Endothelial cell of umbilical vein (primary cell): ENCODE measurements at regions not wholly inside any gene's neighbourhood (a gene's known extent, or its start where the extent isn't known, plus 50 kb on each side); places are given as distances from the start of the nearest gene placed in this dataset.
"Not testable (repeated sequence)": the region's sequence is repeated elsewhere in the genome, so short reads cannot be mapped to it uniquely, and the experiment has no call there.

ENCODE experiments used
- BruUV-seq: library from RNA; stranded (reverse); fragments of 400-500 nt; replicated peaks from 2 replicates; lab custom pipeline; 2021; lab: Mats Ljungman, UMichigan
- CTCF ChIA-PET: fragments of 300-600, 350-600 bp; sonication (Branson Sonifier 250); formaldehyde crosslinking; loops from one replicate; lab custom pipeline; 2021; ENCODE audit warnings: antibody characterized with exemption, inconsistent platforms; lab: Charles Lee
- POLR2A ChIA-PET: fragments of 300-600, 350-600 bp; sonication (Branson Sonifier 250); formaldehyde crosslinking; loops from one replicate; lab custom pipeline; 2021; ENCODE audit warnings: antibody characterized with exemption, inconsistent platforms; lab: Charles Lee
- DNase-seq: peaks from one replicate; pipeline ENCODE4 v3.0.0-alpha.2; 2011; ENCODE audit warnings: low read depth, low spot score
- FAIRE-seq: peaks from 2 replicates; lab custom pipeline; 2011; peaks lifted over from hg19 to GRCh38; lab: Jason Lieb, UNC
- H2AFZ ChIP-seq: 2 replicates; pipeline ENCODE4 v1.6.0; 2012; ENCODE audit warnings: low read depth, low read length, control low read depth, inconsistent platforms
- H3K27ac ChIP-seq: 2 replicates; pipeline ENCODE4 v1.5.1; 2011; ENCODE audit warnings: low read depth, mild to moderate bottlenecking, control low read depth, low read length, moderate library complexity; ENCODE audit not compliant: insufficient read depth
- H3K27me3 ChIP-seq, 2 experiments: 2 replicates each; pipeline versions ENCODE4 v1.6.0 to v1.6.1; 2011; ENCODE audit warnings: low read length in 2 of 2, mixed read lengths in 1 of 2; ENCODE audit not compliant: control insufficient read depth in 2 of 2, insufficient read depth in 2 of 2
- H3K36me3 ChIP-seq, 2 experiments: 2 replicates in 1 of 2; 3 replicates in 1 of 2; pipeline ENCODE4 v1.5.1; 2011; ENCODE audit warnings: low read length in 2 of 2, mild to moderate bottlenecking in 1 of 2, moderate library complexity in 1 of 2; ENCODE audit not compliant: control insufficient read depth in 2 of 2, insufficient read depth in 2 of 2; ENCODE audit errors: extremely low read depth in 1 of 2
- H3K4me1 ChIP-seq: 3 replicates; pipeline ENCODE4 v1.5.1; 2011; ENCODE audit warnings: mild to moderate bottlenecking, low read length; ENCODE audit not compliant: control insufficient read depth, insufficient read depth; ENCODE audit errors: extremely low read depth
- H3K4me2 ChIP-seq: 2 replicates; pipeline ENCODE4 v1.6.1; 2011; ENCODE audit warnings: low read length, control low read depth, mixed read lengths; ENCODE audit not compliant: insufficient read depth
- H3K4me3 ChIP-seq, 3 experiments: fragments of 200-600 bp in 1 of 3; sonication (generic), shearing (Covaris generic) in 1 of 3; replicated peaks in 1 of 3; 2 replicates each; pipeline ENCODE4 v1.5.1; 2011 to 2016; ENCODE audit warnings: control low read depth in 3 of 3, low read length in 3 of 3, mild to moderate bottlenecking in 2 of 3, inconsistent platforms in 1 of 3, low read depth in 1 of 3, moderate library complexity in 1 of 3; ENCODE audit not compliant: insufficient read depth in 1 of 3
- H3K79me2 ChIP-seq: 2 replicates; pipeline ENCODE4 v1.6.0; 2012; ENCODE audit warnings: low read length, inconsistent platforms; ENCODE audit not compliant: control insufficient read depth, insufficient read depth
- H3K9ac ChIP-seq: replicated peaks from 2 replicates; pipeline ENCODE3; 2011; ENCODE audit warnings: low read length, control low read depth; ENCODE audit not compliant: insufficient read depth; ENCODE audit errors: extremely low read depth
- H3K9me1 ChIP-seq: replicated peaks from 3 replicates; pipeline ENCODE4 v1.6.0; 2011; ENCODE audit warnings: mild to moderate bottlenecking, low read length; ENCODE audit not compliant: control insufficient read depth, insufficient read depth; ENCODE audit errors: extremely low read depth
- H3K9me3 ChIP-seq: replicated peaks from 2 replicates; pipeline ENCODE4 v1.5.1; 2012; ENCODE audit warnings: low read length, inconsistent platforms; ENCODE audit not compliant: control insufficient read depth, insufficient read depth
- H4K20me1 ChIP-seq: replicated peaks from 2 replicates; pipeline ENCODE3; 2011; ENCODE audit warnings: mild to moderate bottlenecking, low read length; ENCODE audit not compliant: control insufficient read depth, insufficient read depth; ENCODE audit errors: extremely low read depth
- EZH2 ChIP-seq: IDR thresholded peaks from 2 replicates; pipeline ENCODE4 v1.6.1; 2012; ENCODE audit warnings: borderline replicate concordance, low read depth, mild to moderate bottlenecking, moderate library complexity, low read length, inconsistent platforms; ENCODE audit not compliant: severe bottlenecking
- FOS ChIP-seq: IDR thresholded peaks from 2 replicates; pipeline ENCODE4 v1.6.1; 2011; ENCODE audit warnings: mild to moderate bottlenecking, low read length, moderate library complexity, borderline replicate concordance; ENCODE audit not compliant: insufficient read depth
- GATA2 ChIP-seq: IDR thresholded peaks from 2 replicates; pipeline ENCODE4 v1.7.0; 2011; ENCODE audit warnings: low read depth, mild to moderate bottlenecking, moderate library complexity, mixed read lengths, low read length; ENCODE audit not compliant: insufficient read length, insufficient read depth
- JUN ChIP-seq: IDR thresholded peaks from 2 replicates; pipeline ENCODE4 v1.6.1; 2011; ENCODE audit warnings: borderline replicate concordance, low read depth; ENCODE audit not compliant: insufficient read length, insufficient read depth
- MYC ChIP-seq: IDR thresholded peaks from one replicate; pipeline ENCODE4 v1.6.1; 2011; ENCODE audit warnings: mild to moderate bottlenecking, low read depth, low read length
- POLR2A ChIP-seq: IDR thresholded peaks from 2 replicates; pipeline ENCODE4 v1.6.1; 2012; ENCODE audit warnings: low read depth, mild to moderate bottlenecking, control low read depth, low read length
- POLR2AphosphoS5 ChIP-seq: IDR thresholded peaks from 2 replicates; pipeline ENCODE4 v1.6.1; 2012; ENCODE audit warnings: low read depth, mild to moderate bottlenecking, control low read depth, low read length, moderate library complexity; ENCODE audit not compliant: insufficient read depth
- dilution Hi-C: fragments of 300-500 bp; cut with MboI; formaldehyde crosslinking; loops from one replicate; pipeline ENCODE4 v1.15.0; 2019; ENCODE audit warnings: low sequenced_read_pairs; ENCODE audit not compliant: extremely low pct_ligation_motif_present
- intact Hi-C: fragments of 100-400 bp; cut with micrococcal nuclease; formaldehyde crosslinking; loops from one replicate; pipeline ENCODE4 v1.10.0; 2022
- TF ChIP-seq, protein P1 (sequence below), 2 donors: IDR thresholded peaks; 1 replicate in 1 of 2; 2 replicates in 1 of 2; pipeline ENCODE4 v1.5.1; 2011; ENCODE audit warnings: low read length in 2 of 2, mild to moderate bottlenecking in 2 of 2, moderate library complexity in 2 of 2, control low read depth in 1 of 2, inconsistent platforms in 1 of 2, low read depth in 1 of 2; ENCODE audit not compliant: insufficient read depth in 1 of 2; ENCODE audit errors: extremely low read depth in 1 of 2
- TF ChIP-seq, protein P2 (sequence below): IDR thresholded peaks from 2 replicates; pipeline ENCODE4 v1.6.1; 2011; ENCODE audit not compliant: insufficient read depth, insufficient read length

DNA sequence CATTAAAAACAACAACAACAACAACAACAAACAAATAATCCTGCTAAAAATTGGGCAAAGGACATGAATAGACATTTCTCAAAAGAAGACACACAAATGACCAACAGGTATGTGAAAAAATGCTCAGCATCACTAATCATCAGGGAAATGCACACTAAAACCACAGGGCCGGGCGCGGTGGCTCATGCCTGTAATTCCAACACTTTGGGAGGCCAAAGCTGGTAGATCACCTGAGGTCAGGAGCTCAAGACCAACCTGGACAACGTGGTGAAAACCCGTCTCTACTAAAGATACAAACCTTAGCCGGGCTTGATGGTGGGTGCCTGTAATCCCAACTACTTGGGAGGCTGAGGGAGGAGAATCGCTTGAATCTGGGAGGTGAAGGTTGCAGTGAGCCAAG lies 103.6 kb downstream of the C11orf87 start:
- H3K9me1 ChIP-seq, H4K20me1 ChIP-seq, H3K27me3 ChIP-seq, H3K9me3 ChIP-seq, FAIRE-seq, H3K36me3 ChIP-seq, H3K79me2 ChIP-seq, H3K4me3 ChIP-seq, H3K4me1 ChIP-seq, POLR2A ChIA-PET, H3K4me2 ChIP-seq, BruUV-seq, H2AFZ ChIP-seq, H3K27ac ChIP-seq, intact Hi-C loops, DNase-seq, H3K9ac ChIP-seq, CTCF ChIA-PET, dilution Hi-C loops: not testable (repeated sequence)

DNA sequence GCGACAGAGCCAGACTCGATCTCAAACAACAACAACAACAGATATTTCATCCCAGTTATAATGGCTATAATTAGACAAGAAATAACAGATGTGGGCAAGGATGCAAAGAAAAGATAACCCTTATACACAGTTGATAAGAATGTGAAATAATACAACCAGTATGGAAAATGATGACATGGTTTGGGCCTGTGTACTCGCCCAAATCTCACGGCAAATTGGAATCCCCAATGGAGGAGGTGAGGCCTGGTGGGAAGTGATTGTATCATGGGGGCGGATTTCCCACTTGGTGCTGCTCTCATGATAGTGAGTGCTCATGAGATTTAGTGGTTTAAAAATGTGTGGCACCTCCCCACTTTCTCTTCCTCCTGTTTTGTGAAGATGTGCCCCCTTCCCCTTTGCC lies 104.1 kb downstream of the C11orf87 start:
- no peak overlapping the region for H3K4me3 ChIP-seq
- H3K9me1 ChIP-seq = no peaks in the 10 kb centered on the region
- H3K27ac ChIP-seq = no peak overlapping the region
- BruUV-seq = no TSS peak
- no peaks in the 10 kb centered on the region for H3K79me2 ChIP-seq
- FAIRE-seq = no peak
- TF ChIP-seq GATA2 (no peak), EZH2 (no peak), FOS (no peak), POLR2A (no peak), JUN (no peak), POLR2AphosphoS5 (no peak), MYC (no peak)
- TF ChIP-seq, protein P1, sequence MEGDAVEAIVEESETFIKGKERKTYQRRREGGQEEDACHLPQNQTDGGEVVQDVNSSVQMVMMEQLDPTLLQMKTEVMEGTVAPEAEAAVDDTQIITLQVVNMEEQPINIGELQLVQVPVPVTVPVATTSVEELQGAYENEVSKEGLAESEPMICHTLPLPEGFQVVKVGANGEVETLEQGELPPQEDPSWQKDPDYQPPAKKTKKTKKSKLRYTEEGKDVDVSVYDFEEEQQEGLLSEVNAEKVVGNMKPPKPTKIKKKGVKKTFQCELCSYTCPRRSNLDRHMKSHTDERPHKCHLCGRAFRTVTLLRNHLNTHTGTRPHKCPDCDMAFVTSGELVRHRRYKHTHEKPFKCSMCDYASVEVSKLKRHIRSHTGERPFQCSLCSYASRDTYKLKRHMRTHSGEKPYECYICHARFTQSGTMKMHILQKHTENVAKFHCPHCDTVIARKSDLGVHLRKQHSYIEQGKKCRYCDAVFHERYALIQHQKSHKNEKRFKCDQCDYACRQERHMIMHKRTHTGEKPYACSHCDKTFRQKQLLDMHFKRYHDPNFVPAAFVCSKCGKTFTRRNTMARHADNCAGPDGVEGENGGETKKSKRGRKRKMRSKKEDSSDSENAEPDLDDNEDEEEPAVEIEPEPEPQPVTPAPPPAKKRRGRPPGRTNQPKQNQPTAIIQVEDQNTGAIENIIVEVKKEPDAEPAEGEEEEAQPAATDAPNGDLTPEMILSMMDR (IDR thresholded peaks at IDR 0.05; ENCODE audit: extremely low read depth in 1 of 2, insufficient read depth in 1 of 2, low read depth in 1 of 2, low read length in 2 of 2) = no peak
- TF ChIP-seq, protein P2, sequence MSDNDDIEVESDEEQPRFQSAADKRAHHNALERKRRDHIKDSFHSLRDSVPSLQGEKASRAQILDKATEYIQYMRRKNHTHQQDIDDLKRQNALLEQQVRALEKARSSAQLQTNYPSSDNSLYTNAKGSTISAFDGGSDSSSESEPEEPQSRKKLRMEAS = no peak
- H3K4me2 ChIP-seq = no peak overlapping the region
- H3K36me3 ChIP-seq = no peaks in the 10 kb centered on the region
- no peak for DNase-seq
- ChIA-PET CTCF (no interaction called here), POLR2A (no interaction called here)
- H4K20me1 ChIP-seq = no peaks in the 10 kb centered on the region
- H2AFZ ChIP-seq = no peak overlapping the region
- no peak overlapping the region for H3K9ac ChIP-seq
- H3K9me3 ChIP-seq = no peaks in the 10 kb centered on the region
- dilution Hi-C loops = no loop called here
- H3K27me3 ChIP-seq = no peaks in the 10 kb centered on the region
- intact Hi-C loops = no loop called here
- no peaks in the 10 kb centered on the region for H3K4me1 ChIP-seq
